ENCODE measurements at regions not wholly inside any gene's neighbourhood (a gene's known extent, or its start where the extent isn't known, plus 50 kb on each side); places are given as distances from the start of the nearest gene placed in this dataset.

DNA sequence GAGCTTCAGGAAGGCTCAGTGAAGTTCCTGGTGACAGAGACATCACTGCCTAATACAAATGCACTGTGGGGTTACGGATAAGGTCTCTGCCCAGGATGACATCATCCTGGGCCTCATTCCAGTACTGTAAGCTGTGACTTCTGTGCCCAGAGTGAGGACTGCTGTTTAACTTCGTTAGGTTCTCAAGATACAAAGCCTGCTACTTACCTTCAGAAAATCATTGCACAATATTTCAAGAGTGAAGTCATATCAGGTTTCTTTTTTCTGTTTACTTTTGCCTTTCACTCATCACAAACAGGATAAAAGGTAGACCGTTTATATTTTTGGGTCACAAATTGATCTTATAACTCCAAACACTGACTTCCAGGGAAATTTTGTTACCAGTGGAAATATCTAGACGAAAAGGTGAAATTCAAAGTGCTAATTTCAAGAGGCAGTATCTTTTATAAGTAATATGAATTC lies 241.2 kb downstream of the PIK3R1 start:
- TF ChIP-seq, protein P1, sequence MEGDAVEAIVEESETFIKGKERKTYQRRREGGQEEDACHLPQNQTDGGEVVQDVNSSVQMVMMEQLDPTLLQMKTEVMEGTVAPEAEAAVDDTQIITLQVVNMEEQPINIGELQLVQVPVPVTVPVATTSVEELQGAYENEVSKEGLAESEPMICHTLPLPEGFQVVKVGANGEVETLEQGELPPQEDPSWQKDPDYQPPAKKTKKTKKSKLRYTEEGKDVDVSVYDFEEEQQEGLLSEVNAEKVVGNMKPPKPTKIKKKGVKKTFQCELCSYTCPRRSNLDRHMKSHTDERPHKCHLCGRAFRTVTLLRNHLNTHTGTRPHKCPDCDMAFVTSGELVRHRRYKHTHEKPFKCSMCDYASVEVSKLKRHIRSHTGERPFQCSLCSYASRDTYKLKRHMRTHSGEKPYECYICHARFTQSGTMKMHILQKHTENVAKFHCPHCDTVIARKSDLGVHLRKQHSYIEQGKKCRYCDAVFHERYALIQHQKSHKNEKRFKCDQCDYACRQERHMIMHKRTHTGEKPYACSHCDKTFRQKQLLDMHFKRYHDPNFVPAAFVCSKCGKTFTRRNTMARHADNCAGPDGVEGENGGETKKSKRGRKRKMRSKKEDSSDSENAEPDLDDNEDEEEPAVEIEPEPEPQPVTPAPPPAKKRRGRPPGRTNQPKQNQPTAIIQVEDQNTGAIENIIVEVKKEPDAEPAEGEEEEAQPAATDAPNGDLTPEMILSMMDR (IDR thresholded peaks at IDR 0.05; ENCODE audit: borderline replicate concordance, control extremely low read depth, extremely low read depth, insufficient read depth, missing control alignments): no peak
- in situ Hi-C loops (cut with MboI; ENCODE audit: low sequenced_read_pairs, unreplicated experiment): loop anchor here (5.0 to 25.0 kb wide), 3 partner anchors 169 to 1219 kb away; no protein-coding TSS in a partner anchor
- DNase-seq (ENCODE audit: low spot score): no peak

DNA sequence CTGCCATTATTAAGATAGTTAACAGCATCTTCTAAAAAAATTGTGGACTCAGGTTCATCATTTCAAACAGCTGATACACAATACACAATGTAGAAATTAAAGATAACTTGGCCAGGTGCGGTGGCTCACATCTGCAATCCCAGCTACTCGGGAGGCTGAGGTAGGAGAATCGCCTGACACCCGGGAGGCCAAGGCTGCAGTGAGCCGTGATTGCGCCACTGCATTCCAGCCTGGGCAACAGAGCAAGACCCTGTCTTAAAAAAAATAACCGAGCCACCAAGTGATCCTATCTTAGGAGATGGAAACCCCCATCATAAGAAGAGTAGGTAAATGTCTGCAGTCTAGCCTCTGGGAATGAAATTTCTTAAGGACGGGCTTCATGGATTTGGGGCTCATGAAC lies 241.7 kb downstream of the PIK3R1 start:
- in situ Hi-C loops (cut with MboI; ENCODE audit: low sequenced_read_pairs, unreplicated experiment): loop anchor here (5.0 to 25.0 kb wide), 3 partner anchors 170 to 1220 kb away; no protein-coding TSS in a partner anchor
- DNase-seq (ENCODE audit: low spot score): no peak
- TF ChIP-seq, protein P1 (IDR thresholded peaks at IDR 0.05; ENCODE audit: borderline replicate concordance, control extremely low read depth, extremely low read depth, insufficient read depth, missing control alignments): no peak

DNA sequence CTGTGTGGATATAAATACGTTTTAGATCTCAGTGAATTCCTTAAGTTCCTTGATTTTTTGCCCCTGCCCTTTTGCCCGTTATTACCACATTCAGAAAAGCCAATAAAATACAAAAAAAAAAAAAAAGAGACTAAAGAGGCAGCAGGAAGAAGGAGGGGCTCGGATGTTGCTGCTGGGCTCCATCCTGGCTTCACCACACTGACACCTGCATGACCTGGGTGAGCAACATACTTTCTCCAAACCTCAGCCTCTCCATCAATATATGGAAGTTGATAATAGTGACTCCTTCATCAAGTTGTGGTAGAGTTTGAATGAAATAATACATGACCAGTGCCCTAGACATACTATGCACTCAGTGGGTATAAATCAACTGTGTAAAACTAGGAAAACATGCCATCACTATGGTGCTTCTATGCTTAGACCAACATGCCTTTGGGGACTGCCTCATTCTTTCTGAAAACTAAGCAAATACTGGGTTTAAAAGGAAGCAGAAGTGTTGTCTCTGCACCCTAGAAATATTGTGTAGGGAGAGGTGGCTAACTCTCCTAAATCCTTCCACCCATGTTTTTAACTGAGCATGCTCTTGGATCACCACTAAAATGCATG lies 243.0 kb downstream of the PIK3R1 start:
- TF ChIP-seq, protein P1 (IDR thresholded peaks at IDR 0.05; ENCODE audit: borderline replicate concordance, control extremely low read depth, extremely low read depth, insufficient read depth, missing control alignments): no peak
- no peak for DNase-seq (ENCODE audit: low spot score)
- in situ Hi-C loops (cut with MboI; ENCODE audit: low sequenced_read_pairs, unreplicated experiment): loop anchor here (5.0 to 25.0 kb wide), 3 partner anchors 171 to 1221 kb away; no protein-coding TSS in a partner anchor

DNA sequence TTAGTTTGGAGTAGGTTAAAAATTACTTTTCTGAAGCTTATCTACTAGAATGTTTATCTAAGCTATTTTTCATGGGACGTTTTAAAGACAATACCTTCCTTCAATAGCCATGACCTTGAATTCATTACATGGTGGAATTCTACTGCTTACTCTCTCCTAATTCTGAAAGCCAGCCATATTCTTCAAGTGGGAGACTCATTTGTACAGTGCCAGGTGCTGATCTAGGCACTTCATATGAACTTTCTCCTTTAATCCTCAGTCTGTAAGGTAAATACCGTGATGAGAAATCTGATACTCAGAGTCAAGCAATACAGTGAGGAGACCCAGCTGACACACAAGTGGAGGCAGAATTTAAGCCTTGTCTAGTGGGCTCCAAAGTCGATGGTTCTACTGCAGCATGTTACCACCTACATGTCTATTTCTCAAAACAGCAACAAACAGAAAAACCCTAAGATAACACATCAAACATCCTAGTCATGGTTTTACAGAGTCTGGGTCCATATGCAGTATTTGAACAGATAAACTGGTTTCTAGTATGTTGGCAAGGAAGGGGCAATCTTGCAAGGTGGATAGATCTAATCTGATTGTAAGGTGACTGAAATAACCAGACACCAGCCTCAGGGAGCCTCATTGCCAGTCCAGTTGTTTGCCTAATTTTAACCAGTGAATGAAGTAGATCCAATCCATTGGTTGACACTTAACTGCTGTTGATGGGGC lies 243.7 kb downstream of the PIK3R1 start:
- DNase-seq (ENCODE audit: low spot score): no peak
- in situ Hi-C loops (cut with MboI; ENCODE audit: low sequenced_read_pairs, unreplicated experiment): loop anchor here (5.0 to 25.0 kb wide), 3 partner anchors 172 to 1222 kb away; no protein-coding TSS in a partner anchor
- TF ChIP-seq, protein P1 (IDR thresholded peaks at IDR 0.05; ENCODE audit: borderline replicate concordance, control extremely low read depth, extremely low read depth, insufficient read depth, missing control alignments): no peak

DNA sequence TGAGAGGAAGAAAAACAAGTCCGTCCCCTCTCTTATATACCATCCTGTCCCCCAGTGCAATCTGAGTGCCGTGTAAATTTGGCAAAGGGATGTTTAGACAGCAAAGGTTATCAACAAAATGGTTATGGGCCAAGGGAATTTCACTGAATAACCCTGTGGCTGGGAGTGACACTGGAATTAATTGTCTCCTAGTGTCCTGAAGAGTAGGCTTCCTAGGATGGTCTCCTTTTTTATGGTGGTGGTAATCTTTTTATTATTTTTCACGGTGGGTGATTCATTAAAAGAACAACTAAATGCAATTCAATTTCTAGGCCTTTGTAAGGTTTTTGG lies 244.2 kb downstream of the PIK3R1 start:
- in situ Hi-C loops (cut with MboI; ENCODE audit: low sequenced_read_pairs, unreplicated experiment): loop anchor here (5.0 to 25.0 kb wide), 3 partner anchors 172 to 1222 kb away; no protein-coding TSS in a partner anchor
- TF ChIP-seq, protein P1 (IDR thresholded peaks at IDR 0.05; ENCODE audit: borderline replicate concordance, control extremely low read depth, extremely low read depth, insufficient read depth, missing control alignments): no peak
- no peak for DNase-seq (ENCODE audit: low spot score)

GRCh38 chr5:68460147-68460798 lies 244.7 kb downstream of the PIK3R1 start:
- in situ Hi-C loops (cut with MboI; ENCODE audit: low sequenced_read_pairs, unreplicated experiment): loop anchor here (25.0 kb wide), 2 partner anchors 552 to 1223 kb away; no protein-coding TSS in a partner anchor
- TF ChIP-seq, protein P1 (IDR thresholded peaks at IDR 0.05; ENCODE audit: borderline replicate concordance, control extremely low read depth, extremely low read depth, insufficient read depth, missing control alignments): peak; percentile 47
- DNase-seq (ENCODE audit: low spot score): peak; percentile 38

All from GM13976 (cell line).